Epithelial cell of esophagus (primary cell): ENCODE measurements at regions not wholly inside any gene's neighbourhood (a gene's known extent, or its start where the extent isn't known, plus 50 kb on each side); places are given as distances from the start of the nearest gene placed in this dataset.

Experiments used
- DNase-seq: peaks from one replicate; pipeline ENCODE4 v3.0.0; 2010; ENCODE audit warnings: low read depth
- H3K4me3 ChIP-seq: 2 replicates; pipeline ENCODE4 v1.5.1; 2011; ENCODE audit warnings: mild to moderate bottlenecking, low read length, control low read depth
- CTCF ChIP-seq: IDR thresholded peaks from 2 replicates; pipeline ENCODE4 v1.5.1; 2011; ENCODE audit warnings: low read depth, mild to moderate bottlenecking, low read length, control low read depth, inconsistent platforms; ENCODE audit not compliant: insufficient read depth; ENCODE audit errors: missing control alignments

- no peak for TF ChIP-seq CTCF
- DNase-seq: no peak
- no peak overlapping the region for H3K4me3 ChIP-seq
These were observed 133.9 kb downstream of the C12orf75 start for GRCh38 chr12:105464406-105464805.

- no peak for TF ChIP-seq CTCF
- DNase-seq: no peak
These were observed 135.9 kb downstream of the C12orf75 start for GRCh38 chr12:105466231-105466900.

GRCh38 chr12:105466901-105467598 is 136.6 kb downstream of the C12orf75 start:
- DNase-seq: no peak
- no peak for TF ChIP-seq CTCF
- H3K4me3 ChIP-seq: no peak overlapping the region

More at GRCh38 chr12:105466231-105466900, 135.9 kb downstream of the C12orf75 start:
- H3K4me3 ChIP-seq: no peak overlapping the region

- no peak overlapping the region for H3K4me3 ChIP-seq
- DNase-seq: no peak
- TF ChIP-seq CTCF: no peak
These were observed 137.3 kb downstream of the C12orf75 start for GRCh38 chr12:105467710-105468366.

- TF ChIP-seq CTCF: no peak
- DNase-seq: no peak
- no peak overlapping the region for H3K4me3 ChIP-seq
These were observed 138.0 kb downstream of the C12orf75 start for GRCh38 chr12:105468464-105468863.

GRCh38 chr12:105469211-105469610 is 138.7 kb downstream of the C12orf75 start:
- H3K4me3 ChIP-seq: no peak overlapping the region
- TF ChIP-seq CTCF: no peak
- no peak for DNase-seq
